ENCODE measurements at regions not wholly inside any gene's neighbourhood (a gene's known extent, or its start where the extent isn't known, plus 50 kb on each side); places are given as distances from the start of the nearest gene placed in this dataset.

DNA sequence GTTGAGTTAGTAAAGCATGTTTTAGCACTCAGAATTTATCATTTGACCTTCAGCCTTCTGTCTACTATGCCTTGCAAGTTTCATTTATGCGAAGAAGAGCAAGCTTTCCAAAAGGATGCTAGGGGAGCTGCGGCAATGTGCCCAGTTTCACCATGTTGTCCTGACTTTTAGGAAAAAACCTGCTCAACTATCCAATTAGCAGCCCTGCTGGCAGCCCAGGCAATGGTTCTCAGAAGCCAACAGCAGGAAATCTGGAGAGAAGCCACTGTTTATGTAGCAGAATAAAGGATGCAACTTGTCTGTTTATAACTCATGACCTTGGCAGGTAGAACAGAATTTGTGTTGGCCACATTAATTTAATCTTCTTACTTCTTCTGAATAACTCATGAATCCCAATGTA, 230.8 kb downstream of the ABCC12 start:
- TF ChIP-seq, protein P1, sequence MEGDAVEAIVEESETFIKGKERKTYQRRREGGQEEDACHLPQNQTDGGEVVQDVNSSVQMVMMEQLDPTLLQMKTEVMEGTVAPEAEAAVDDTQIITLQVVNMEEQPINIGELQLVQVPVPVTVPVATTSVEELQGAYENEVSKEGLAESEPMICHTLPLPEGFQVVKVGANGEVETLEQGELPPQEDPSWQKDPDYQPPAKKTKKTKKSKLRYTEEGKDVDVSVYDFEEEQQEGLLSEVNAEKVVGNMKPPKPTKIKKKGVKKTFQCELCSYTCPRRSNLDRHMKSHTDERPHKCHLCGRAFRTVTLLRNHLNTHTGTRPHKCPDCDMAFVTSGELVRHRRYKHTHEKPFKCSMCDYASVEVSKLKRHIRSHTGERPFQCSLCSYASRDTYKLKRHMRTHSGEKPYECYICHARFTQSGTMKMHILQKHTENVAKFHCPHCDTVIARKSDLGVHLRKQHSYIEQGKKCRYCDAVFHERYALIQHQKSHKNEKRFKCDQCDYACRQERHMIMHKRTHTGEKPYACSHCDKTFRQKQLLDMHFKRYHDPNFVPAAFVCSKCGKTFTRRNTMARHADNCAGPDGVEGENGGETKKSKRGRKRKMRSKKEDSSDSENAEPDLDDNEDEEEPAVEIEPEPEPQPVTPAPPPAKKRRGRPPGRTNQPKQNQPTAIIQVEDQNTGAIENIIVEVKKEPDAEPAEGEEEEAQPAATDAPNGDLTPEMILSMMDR (IDR thresholded peaks at IDR 0.05): no peak
- no peak for TF ChIP-seq POLR2A (IDR thresholded peaks at IDR 0.05)
